GM13977 (cell line): ENCODE measurements at regions not wholly inside any gene's neighbourhood (a gene's known extent, or its start where the extent isn't known, plus 50 kb on each side); places are given as distances from the start of the nearest gene placed in this dataset.

Experiments used
- DNase-seq: peaks from one replicate; pipeline ENCODE4 v3.0.0; 2012; ENCODE audit warnings: low spot score
- in situ Hi-C: fragments of 300-500 bp; cut with MboI; formaldehyde crosslinking; loops from one replicate; pipeline ENCODE4 v1.12.0; 2022; ENCODE audit warnings: low sequenced_read_pairs, low pct_unique_long_range_greater_than_20kb, mixed read lengths, inconsistent platforms; ENCODE audit not compliant: unreplicated experiment
- TF ChIP-seq, protein P1 (sequence below): IDR thresholded peaks from 2 replicates; pipeline ENCODE4 v1.5.1; 2012; ENCODE audit warnings: mild to moderate bottlenecking, control low read depth; ENCODE audit not compliant: insufficient read depth; ENCODE audit errors: extremely low read depth, missing control alignments

DNA sequence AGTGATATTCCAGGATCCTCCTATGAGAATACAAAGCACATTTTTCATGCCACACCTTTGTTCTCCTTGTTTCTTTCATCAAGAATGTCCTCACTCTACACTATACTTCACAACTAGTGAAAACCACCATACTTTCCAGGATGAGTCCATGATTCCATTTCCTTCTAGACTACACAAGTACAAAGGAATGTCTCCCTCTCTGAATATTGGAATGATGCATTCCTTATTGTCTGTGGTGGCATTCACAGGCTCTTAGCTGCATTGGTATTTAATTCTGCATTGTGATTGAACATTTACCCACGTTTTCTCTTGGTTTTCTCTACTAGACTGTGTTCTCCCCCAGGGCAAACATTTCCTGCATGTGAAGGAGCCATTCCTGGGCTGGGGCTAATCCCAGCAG is 217.5 kb downstream of the RAP2B start:
- in situ Hi-C loops: no loop called here
- TF ChIP-seq, protein P1, sequence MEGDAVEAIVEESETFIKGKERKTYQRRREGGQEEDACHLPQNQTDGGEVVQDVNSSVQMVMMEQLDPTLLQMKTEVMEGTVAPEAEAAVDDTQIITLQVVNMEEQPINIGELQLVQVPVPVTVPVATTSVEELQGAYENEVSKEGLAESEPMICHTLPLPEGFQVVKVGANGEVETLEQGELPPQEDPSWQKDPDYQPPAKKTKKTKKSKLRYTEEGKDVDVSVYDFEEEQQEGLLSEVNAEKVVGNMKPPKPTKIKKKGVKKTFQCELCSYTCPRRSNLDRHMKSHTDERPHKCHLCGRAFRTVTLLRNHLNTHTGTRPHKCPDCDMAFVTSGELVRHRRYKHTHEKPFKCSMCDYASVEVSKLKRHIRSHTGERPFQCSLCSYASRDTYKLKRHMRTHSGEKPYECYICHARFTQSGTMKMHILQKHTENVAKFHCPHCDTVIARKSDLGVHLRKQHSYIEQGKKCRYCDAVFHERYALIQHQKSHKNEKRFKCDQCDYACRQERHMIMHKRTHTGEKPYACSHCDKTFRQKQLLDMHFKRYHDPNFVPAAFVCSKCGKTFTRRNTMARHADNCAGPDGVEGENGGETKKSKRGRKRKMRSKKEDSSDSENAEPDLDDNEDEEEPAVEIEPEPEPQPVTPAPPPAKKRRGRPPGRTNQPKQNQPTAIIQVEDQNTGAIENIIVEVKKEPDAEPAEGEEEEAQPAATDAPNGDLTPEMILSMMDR: no peak
- no peak for DNase-seq

DNA sequence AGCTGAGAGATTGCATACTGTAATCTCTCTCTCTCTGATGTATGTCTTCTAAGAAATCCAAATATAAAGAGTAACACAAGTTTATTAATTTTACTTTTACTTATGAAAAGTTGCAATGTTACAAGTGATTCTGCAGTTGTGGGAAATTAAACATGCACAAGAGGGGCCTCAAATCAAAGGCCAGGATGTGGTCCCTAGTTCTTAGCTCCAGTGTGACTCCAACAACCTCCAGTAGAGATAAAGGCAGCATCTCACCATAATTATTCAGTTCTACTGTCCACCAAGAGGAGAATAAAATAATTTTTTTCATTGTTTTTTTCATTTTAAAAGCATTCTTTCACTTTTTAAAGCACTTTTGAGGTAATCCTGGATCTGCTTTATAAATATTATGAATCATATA is 223.3 kb downstream of the RAP2B start:
- DNase-seq: no peak
- TF ChIP-seq, protein P1: no peak
- in situ Hi-C loops: no loop called here

DNA sequence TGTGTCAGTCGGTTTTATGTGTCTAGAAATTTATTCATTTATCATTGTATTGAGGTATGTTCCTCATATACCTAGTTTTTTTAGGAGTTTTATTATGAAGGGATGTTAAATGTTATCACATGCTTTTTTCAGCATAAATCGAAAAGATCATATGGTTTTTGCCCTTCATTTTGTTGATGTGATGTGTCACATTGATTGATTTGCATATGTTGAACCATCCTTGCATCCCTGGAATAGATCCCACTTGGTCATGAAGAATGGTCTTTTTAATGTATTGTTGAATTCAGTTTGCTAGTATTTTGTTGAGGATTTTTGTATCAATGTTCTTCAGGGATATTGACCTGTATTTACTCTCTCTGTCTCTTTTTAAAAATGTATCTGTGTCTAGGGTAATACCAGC is 230.3 kb downstream of the RAP2B start:
- in situ Hi-C loops: no loop called here
- TF ChIP-seq, protein P1: no peak
- DNase-seq: no peak

DNA sequence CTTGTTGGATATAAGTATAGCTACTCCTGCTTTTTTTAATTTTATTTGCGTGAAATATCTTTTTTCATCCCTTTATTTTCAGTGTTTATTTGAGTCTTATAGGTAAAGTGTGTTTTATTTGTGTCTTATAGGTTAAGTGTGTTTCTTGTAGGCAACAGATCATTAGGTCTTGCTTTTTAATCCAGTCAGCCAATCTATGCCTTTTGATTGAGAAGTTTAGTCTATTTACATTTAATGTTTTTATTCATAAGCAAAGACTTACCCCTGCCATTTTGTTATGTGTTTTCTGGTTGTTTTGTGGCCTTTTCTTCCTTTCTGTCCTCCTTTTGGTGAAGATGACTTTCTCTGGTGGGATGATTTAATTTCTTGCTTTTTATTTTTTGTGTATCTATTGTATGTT is 232.0 kb downstream of the RAP2B start:
- in situ Hi-C loops: no loop called here
- DNase-seq: no peak
- TF ChIP-seq, protein P1: no peak

DNA sequence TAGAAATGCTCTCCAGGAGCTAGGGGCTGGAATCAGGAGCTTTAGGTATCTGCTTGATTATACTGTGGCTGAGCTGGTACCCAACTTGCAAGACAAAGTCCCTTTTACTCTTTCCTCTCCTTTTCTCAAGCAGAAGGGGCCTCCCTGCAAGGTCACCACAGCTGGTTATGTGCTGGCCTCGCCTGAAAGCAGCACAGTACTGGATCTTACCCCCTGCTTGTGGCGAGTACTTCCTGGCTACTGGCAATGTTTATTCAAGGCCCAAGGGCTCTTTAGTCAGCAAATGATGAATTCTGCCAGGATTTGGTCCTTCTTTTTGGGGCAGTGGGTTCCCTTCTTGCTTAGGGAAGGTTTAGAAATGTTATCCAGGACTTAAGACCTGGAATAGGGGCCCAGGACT is 234.6 kb downstream of the RAP2B start:
- in situ Hi-C loops: no loop called here
- DNase-seq: no peak
- TF ChIP-seq, protein P1: no peak

DNA sequence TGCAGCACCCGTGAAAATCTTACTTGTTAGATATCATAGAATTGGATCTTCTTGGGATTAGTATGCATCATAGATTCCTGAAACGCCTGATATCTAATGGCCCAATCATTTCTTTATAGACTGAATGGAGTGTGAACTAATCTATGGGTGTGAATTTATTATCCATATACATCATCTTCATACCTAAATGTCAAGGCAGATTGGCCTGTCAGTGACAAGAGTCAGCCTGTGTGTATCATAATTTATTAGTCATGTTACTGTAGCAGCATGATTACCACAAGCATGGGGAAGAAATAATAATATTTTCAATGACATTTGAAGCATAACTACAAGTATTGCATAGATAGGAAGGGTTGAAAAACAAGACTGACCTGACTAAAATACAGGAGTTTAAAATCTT is 235.8 kb downstream of the RAP2B start:
- in situ Hi-C loops: no loop called here
- DNase-seq: no peak
- TF ChIP-seq, protein P1: no peak

DNA sequence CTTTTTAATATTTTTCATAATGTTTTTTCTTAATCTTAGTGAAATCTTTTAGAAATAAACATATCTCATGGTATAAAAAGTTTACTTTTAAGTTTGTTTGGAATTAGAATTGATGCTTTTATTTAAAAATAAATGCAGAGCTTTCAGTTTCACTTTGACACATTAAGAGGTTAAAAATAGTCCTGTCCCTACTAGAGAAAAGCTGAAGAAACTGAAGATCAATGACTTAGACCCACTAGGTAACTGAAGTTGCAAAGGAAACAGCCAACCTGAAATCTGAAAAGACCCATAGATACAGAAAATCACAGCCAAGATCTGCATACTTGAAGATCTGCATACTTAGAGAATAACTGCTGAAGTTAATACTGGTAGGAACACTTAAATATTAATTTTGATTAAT is 237.6 kb downstream of the RAP2B start:
- DNase-seq: peak; percentile 24
- in situ Hi-C loops: no loop called here
- TF ChIP-seq, protein P1: no peak
